Neural cell (in vitro differentiated cells): ENCODE measurements at regions not wholly inside any gene's neighbourhood (a gene's known extent, or its start where the extent isn't known, plus 50 kb on each side); places are given as distances from the start of the nearest gene placed in this dataset.

Experiments used
- H2AFZ ChIP-seq: fragments of 200-600, 300-800 bp; sonication (generic), shearing (Covaris generic); 2 replicates; pipeline ENCODE4 v1.6.0; 2014; ENCODE audit warnings: low read depth, mild to moderate bottlenecking, antibody characterized with exemption, low read length, moderate library complexity
- H3F3A ChIP-seq: fragments of 200-600 bp; shearing (Covaris generic); 2 replicates; pipeline ENCODE4 v1.6.1; 2016; ENCODE audit warnings: mild to moderate bottlenecking, moderate library complexity, mixed read lengths, antibody characterized with exemption, low read length; ENCODE audit not compliant: insufficient read depth, poor library complexity, severe bottlenecking
- H3K27ac ChIP-seq: fragments of 200-600, 300-800 bp; sonication (generic), shearing (Covaris generic); 2 replicates; pipeline ENCODE4 v1.5.1; 2014; ENCODE audit warnings: mild to moderate bottlenecking, low read length, moderate library complexity
- H3K27me3 ChIP-seq: fragments of 300-800, 200-600 bp; sonication (generic), shearing (Covaris generic); 2 replicates; pipeline ENCODE4 v1.6.0; 2014; ENCODE audit warnings: mild to moderate bottlenecking, low read depth, low read length, moderate library complexity; ENCODE audit not compliant: insufficient read depth
- H3K36me3 ChIP-seq: fragments of 300-800, 200-600 bp; sonication (generic), shearing (Covaris generic); 2 replicates; pipeline ENCODE4 v1.5.1; 2014; ENCODE audit warnings: mild to moderate bottlenecking, antibody characterized with exemption, low read length, moderate library complexity; ENCODE audit not compliant: insufficient read depth
- H3K4me2 ChIP-seq: fragments of 300-800, 200-600 bp; sonication (generic), shearing (Covaris generic); 2 replicates; pipeline ENCODE4 v1.6.0; 2014; ENCODE audit warnings: mild to moderate bottlenecking, low read length
- H3K4me3 ChIP-seq: fragments of 300-800, 200-600 bp; sonication (generic), shearing (Covaris generic); 2 replicates; pipeline ENCODE4 v1.5.1; 2014; ENCODE audit warnings: mild to moderate bottlenecking, low read length, moderate library complexity
- H3K79me2 ChIP-seq: fragments of 200-600 bp; shearing (Covaris generic); replicated peaks from 2 replicates; pipeline ENCODE4 v1.6.0; 2014; ENCODE audit warnings: mild to moderate bottlenecking, low read length, moderate library complexity; ENCODE audit not compliant: insufficient read depth
- H3K9ac ChIP-seq: fragments of 300-800, 200-600 bp; sonication (generic), shearing (Covaris generic); 2 replicates; pipeline ENCODE4 v1.6.1; 2016; ENCODE audit warnings: mild to moderate bottlenecking, low read length, mixed read lengths
- H3K9me2 ChIP-seq: fragments of 200-600 bp; shearing (Covaris generic); 2 replicates; pipeline ENCODE4 v1.6.1; 2016; ENCODE audit warnings: mild to moderate bottlenecking, low read length, mixed read lengths; ENCODE audit not compliant: insufficient read depth
- H3K9me3 ChIP-seq: fragments of 200-600, 300-800 bp; sonication (generic), shearing (Covaris generic); 2 replicates; pipeline ENCODE4 v1.6.1; 2016; ENCODE audit warnings: mild to moderate bottlenecking, mixed run types, low read length, moderate library complexity, mixed read lengths
- H4K20me1 ChIP-seq: fragments of 200-600 bp; shearing (Covaris generic); 2 replicates; pipeline ENCODE4 v1.6.1; 2016; ENCODE audit warnings: mild to moderate bottlenecking, mixed run types; ENCODE audit not compliant: insufficient read depth
- CTCF ChIP-seq: fragments of 450-650 bp; IDR thresholded peaks from 2 replicates; pipeline ENCODE4 v1.5.1; 2014; ENCODE audit warnings: antibody characterized with exemption, mild to moderate bottlenecking, moderate library complexity; ENCODE audit not compliant: poor library complexity, severe bottlenecking
- EP300 ChIP-seq: fragments of 450-650 bp; conservative IDR thresholded peaks from 2 replicates; pipeline ENCODE4 v1.6.1; 2014; ENCODE audit warnings: antibody characterized with exemption, mild to moderate bottlenecking, moderate library complexity; ENCODE audit not compliant: poor library complexity, severe bottlenecking
- EZH2 ChIP-seq: fragments of 200-600, 300-800 bp; shearing (Covaris generic), sonication (generic); IDR thresholded peaks from 2 replicates; pipeline ENCODE4 v1.6.1; 2014; ENCODE audit warnings: antibody characterized with exemption, low read length, borderline replicate concordance, mild to moderate bottlenecking; ENCODE audit not compliant: insufficient read depth, poor library complexity, severe bottlenecking
- MXI1 ChIP-seq: fragments of 450-650 bp; conservative IDR thresholded peaks from 2 replicates; pipeline ENCODE4 v1.6.1; 2014; ENCODE audit warnings: antibody characterized with exemption, mild to moderate bottlenecking; ENCODE audit not compliant: poor library complexity, severe bottlenecking
- POLR2AphosphoS5 ChIP-seq: IDR thresholded peaks from 2 replicates; pipeline ENCODE4 v1.6.1; 2012
- RAD21 ChIP-seq: fragments of 450-650 bp; conservative IDR thresholded peaks from 2 replicates; pipeline ENCODE4 v1.6.1; 2014; ENCODE audit warnings: antibody characterized with exemption, mild to moderate bottlenecking, moderate library complexity
- REST ChIP-seq: IDR thresholded peaks from 2 replicates; pipeline ENCODE4 v1.6.1; 2012; ENCODE audit warnings: borderline replicate concordance
- SMC3 ChIP-seq: fragments of 450-650 bp; conservative IDR thresholded peaks from 2 replicates; pipeline ENCODE4 v1.6.1; 2014; ENCODE audit warnings: antibody characterized with exemption, mild to moderate bottlenecking, moderate library complexity; ENCODE audit not compliant: poor library complexity
- TAF1 ChIP-seq: IDR thresholded peaks from 2 replicates; pipeline ENCODE4 v1.6.1; 2012; ENCODE audit warnings: low read depth

GRCh38 chr9:84419031-84419602 is 78.6 kb upstream of the SLC28A3 start:
- Histone ChIP-seq H2AFZ (no peak overlapping the region), H3K27me3 (no peaks in the 10 kb centered on the region), H3K9ac (no peak overlapping the region), H4K20me1 (no peaks in the 10 kb centered on the region), H3K9me3 (no peaks in the 10 kb centered on the region), H3K4me2 (no peak overlapping the region), H3K9me2 (no peaks in the 10 kb centered on the region), H3K27ac (no peak overlapping the region), H3K36me3 (no peaks in the 10 kb centered on the region), H3K4me3 (no peak overlapping the region), H3F3A (no peaks in the 10 kb centered on the region), H3K79me2 (no peaks in the 10 kb centered on the region)
- TF ChIP-seq REST, result no peak
- TF ChIP-seq POLR2AphosphoS5, result no peak
- no peak for TF ChIP-seq MXI1
- TF ChIP-seq RAD21, result no peak
- TF ChIP-seq SMC3, result no peak
- TF ChIP-seq EZH2, result no peak
- TF ChIP-seq EP300, result no peak

GRCh38 chr9:84424931-84425330 is 84.4 kb upstream of the SLC28A3 start:
- no peak overlapping the region for H3K27ac ChIP-seq
- H3F3A ChIP-seq, result no peaks in the 10 kb centered on the region
- no peaks in the 10 kb centered on the region for H3K9me2 ChIP-seq
- no peaks in the 10 kb centered on the region for H3K36me3 ChIP-seq
- H4K20me1 ChIP-seq, result no peaks in the 10 kb centered on the region
- no peak overlapping the region for H3K9ac ChIP-seq
- no peak overlapping the region for H2AFZ ChIP-seq
- H3K4me2 ChIP-seq, result no peak overlapping the region
- no peaks in the 10 kb centered on the region for H3K79me2 ChIP-seq
- no peak overlapping the region for H3K4me3 ChIP-seq
- TF ChIP-seq EZH2 (no peak), REST (no peak), EP300 (no peak), RAD21 (no peak), MXI1 (no peak), SMC3 (no peak), POLR2AphosphoS5 (no peak), TAF1 (no peak), CTCF (no peak)
- H3K9me3 ChIP-seq, result no peaks in the 10 kb centered on the region
- H3K27me3 ChIP-seq, result no peaks in the 10 kb centered on the region
